NCI-H2227 (cell line): ENCODE measurements at regions not wholly inside any gene's neighbourhood (a gene's known extent, or its start where the extent isn't known, plus 50 kb on each side); places are given as distances from the start of the nearest gene placed in this dataset.
"Not testable (repeated sequence)": the region's sequence is repeated elsewhere in the genome, so short reads cannot be mapped to it uniquely, and the experiment has no call there.

Experiments
- DNase-seq: peaks from one replicate; lab custom pipeline; 2025; ENCODE audit not compliant: unreplicated experiment; lab: John Stamatoyannopoulos, UW

DNA sequence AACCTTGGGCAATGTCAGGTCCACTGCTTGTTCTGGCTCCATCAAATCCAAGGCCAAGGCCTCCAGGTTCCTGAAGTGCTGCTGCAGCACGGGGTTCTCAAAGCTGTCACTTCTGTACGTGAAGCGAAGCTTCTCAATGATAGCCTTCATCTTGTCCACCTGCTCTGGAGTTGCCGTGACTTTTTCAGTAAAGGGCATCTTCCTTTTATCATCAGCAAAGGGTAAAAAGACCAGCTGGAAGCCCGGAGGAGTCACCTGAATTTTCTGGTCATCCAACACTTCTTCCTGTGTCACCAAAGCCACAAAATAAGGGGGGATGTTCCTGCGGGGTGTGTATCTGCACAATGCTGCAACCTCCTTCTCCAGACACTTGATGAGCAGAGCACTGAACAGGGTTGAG lies 131.7 kb upstream of the MAMLD1 start:
- not testable (repeated sequence) for DNase-seq

- not testable (repeated sequence) for DNase-seq
These were observed 130.9 kb upstream of the MAMLD1 start for GRCh38 chrX:150232222-150232621.

DNA sequence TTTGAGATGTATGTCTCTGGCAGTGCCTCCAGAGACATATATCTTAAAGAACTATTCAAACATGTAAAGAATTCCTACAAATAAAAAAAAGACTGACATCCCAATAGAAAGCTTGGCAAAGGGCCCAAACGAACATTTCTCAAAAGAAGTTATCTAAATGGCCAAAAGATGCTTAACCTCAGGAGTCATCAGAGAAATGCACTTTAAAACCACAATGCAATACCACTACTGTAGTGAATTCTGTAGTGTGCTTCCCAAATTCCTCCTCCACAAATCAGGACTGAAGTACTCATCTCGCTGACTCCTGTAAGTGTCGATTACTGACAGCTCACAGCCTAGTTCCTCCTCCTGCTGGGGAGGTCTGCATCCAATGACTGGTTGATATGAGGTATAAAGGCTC lies 129.0 kb upstream of the MAMLD1 start:
- DNase-seq = no peak

DNA sequence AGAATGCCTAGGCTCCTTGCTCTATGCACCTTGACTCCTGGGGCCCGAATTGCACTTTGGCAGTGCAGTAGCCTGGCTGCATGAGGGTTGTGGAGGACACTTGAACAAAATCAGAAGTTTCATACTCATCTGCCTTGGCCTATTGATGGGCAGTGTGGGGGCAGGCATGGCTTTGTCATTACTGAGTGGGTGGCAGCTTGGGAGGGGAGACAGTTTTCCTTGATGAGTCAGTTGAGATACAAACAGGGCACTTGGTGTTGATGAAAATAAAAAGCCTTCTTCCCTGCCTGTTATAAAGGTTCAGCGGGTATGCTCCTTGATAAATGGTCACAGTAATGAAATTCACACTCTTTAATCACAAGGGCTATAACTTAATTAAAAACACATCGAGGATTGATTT lies 126.8 kb upstream of the MAMLD1 start:
- DNase-seq = no peak

DNA sequence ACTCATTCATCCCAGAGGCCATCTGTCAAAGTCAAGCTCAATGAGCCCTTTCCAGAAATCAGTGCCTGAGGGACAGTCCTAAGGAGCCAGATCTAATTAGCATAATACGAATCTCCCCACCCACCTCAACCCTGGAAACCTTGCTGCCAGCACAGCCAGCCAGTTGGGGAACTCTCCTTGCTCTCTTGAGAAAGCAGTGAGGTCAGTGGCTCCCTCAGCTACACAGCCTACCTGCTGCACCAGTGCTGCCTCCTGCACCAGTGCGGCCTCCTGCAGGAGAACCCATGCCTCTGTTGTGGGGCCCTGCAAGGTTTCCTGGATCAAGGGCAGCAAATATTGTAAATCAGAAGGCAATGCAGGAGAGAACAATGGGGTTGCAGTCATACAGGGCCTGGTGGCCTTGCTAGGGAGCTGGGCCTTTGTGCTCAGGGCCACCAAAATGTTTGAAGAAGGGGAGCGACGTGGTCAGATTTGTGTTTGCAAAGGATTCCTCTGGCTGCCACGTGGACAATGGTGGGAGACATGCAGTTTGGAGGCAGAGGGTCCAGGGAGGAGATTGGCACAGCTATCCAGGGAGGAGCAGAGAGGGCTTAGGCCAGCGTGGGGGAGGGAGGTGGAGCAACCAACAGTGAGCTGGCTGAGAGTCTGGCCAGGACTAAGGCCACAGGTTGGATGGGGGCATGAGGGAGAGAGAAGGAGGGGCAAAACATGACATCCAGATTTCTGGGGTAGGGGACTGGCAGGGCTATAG lies 124.3 kb upstream of the MAMLD1 start:
- no peak for DNase-seq

- no peak for DNase-seq
These were observed 123.0 kb upstream of the MAMLD1 start for GRCh38 chrX:150239946-150240642.

DNA sequence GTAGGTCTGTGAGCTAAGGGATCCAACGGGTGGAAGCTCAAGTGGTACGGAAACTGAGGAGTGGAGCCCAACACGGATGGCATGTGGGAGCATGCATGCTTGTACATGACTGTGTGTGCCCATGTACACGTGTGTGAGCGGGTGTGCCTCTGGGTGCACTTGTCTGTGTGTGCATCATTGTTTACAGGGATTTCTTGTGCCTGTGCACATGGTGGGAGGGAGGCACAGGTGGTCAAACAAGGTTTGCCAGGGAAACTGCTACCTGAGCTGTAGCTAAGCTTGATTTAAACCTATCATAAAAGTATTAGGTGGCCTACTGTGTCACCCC lies 122.5 kb upstream of the MAMLD1 start:
- no peak for DNase-seq

DNA sequence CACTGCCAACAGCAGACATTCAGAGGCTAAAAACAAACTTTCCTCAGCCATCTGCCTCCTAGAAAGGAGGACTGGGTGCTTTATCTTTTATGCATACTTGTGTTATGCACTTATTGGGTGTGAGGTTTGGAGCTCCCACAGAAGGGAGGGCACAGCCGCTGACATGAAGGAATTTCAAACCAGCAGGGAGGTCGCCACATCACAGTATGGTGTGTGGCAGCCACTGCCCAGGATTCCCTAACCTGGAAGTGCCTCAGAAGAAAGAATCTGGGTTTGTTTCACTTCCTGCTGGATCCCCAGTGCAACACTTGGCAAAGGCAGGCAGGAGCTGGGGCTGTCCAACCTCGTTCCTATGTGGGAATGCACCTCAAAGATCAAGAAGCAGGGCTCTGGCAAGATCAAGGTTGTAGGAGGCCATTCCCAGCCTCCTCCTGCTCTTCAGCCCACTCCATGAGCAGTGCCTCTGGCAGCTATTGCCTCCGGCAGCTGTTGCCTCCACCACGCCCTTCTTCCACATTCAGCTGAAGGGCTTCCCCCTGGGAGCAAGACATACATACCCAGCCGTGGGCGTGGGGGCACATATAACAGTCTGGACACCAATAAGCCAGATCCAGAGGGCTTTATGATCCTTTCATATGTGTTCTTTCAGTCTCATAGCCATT lies 109.0 kb upstream of the MAMLD1 start:
- DNase-seq = no peak

GRCh38 chrX:150254909-150255308 lies 108.2 kb upstream of the MAMLD1 start:
- DNase-seq = no peak

- no peak for DNase-seq
These were observed 107.4 kb upstream of the MAMLD1 start for GRCh38 chrX:150255441-150256296.

DNA sequence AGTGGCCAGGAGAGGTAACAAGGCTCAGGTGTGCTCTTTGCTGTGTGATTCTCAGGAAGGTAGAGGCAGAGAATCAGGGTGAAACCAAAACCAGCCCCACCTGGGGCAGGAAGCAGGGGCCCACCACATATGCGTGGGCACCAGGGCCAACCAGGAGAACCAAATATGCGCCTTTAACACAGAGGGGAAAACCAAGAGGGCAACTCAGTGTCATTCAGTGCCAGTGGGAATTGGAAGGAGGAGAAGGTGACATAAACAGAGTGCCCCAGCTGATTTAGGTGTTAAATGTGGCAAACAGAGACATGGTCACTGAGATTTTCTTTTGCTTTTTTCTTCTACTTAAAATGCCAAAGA lies 106.8 kb upstream of the MAMLD1 start:
- DNase-seq = no peak

GRCh38 chrX:150257353-150258175 lies 105.6 kb upstream of the MAMLD1 start:
- no peak for DNase-seq

GRCh38 chrX:150258176-150258425 lies 105.0 kb upstream of the MAMLD1 start:
- no peak for DNase-seq

GRCh38 chrX:150258463-150259430 lies 104.4 kb upstream of the MAMLD1 start:
- DNase-seq = no peak

GRCh38 chrX:150262456-150262855 lies 100.7 kb upstream of the MAMLD1 start:
- no peak for DNase-seq

GRCh38 chrX:150268839-150269355 lies 94.2 kb upstream of the MAMLD1 start:
- no peak for DNase-seq

GRCh38 chrX:150269605-150270254 lies 93.4 kb upstream of the MAMLD1 start:
- DNase-seq = no peak

- DNase-seq = no peak
These were observed 92.5 kb upstream of the MAMLD1 start for GRCh38 chrX:150270622-150271021.
